ENCODE measurements at regions not wholly inside any gene's neighbourhood (a gene's known extent, or its start where the extent isn't known, plus 50 kb on each side); places are given as distances from the start of the nearest gene placed in this dataset.

- no peak for TF ChIP-seq CTCF (IDR thresholded peaks at IDR 0.05; ENCODE audit: insufficient read depth, low read length, poor library complexity, severe bottlenecking)
- no peaks in the 10 kb centered on the region for H3K27me3 ChIP-seq (ENCODE audit: control insufficient read depth, insufficient read depth, low read length)
Measured at GRCh38 chr10:131015271-131015670, 296.2 kb downstream of the TCERG1L start.

DNA sequence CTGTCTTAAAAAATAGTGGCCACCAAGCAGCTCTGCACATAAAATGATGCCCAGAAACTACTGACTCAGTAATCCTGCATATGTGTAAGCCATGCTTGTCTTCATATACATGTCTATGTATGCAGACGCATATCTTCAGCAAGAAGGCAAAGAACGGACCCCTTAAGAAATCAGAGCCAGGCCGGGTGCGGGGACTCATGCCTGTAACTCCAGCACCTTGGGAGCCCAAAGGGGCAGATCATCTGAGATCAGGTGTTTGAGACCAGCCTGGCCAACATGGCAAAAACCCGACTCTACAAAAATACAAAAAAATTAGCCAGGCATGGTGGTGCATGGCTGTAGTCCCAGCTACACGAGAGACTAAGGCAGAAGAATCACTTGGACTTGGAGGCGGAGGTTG is 295.0 kb downstream of the TCERG1L start:
- H3K4me3 ChIP-seq (ENCODE audit: low read depth, low read length): no peak overlapping the region
- no peaks in the 10 kb centered on the region for H3K36me3 ChIP-seq (ENCODE audit: control insufficient read depth, insufficient read depth, low read length)
- no peaks in the 10 kb centered on the region for H3K27me3 ChIP-seq (ENCODE audit: control insufficient read depth, insufficient read depth, low read length)
- no peak for DNase-seq (ENCODE audit: low read depth)
- TF ChIP-seq CTCF (IDR thresholded peaks at IDR 0.05; ENCODE audit: insufficient read depth, low read length, poor library complexity, severe bottlenecking): no peak

More at GRCh38 chr10:131015271-131015670, 296.2 kb downstream of the TCERG1L start:
- H3K4me3 ChIP-seq (ENCODE audit: low read depth, low read length): no peak overlapping the region
- DNase-seq (ENCODE audit: low read depth): no peak
- H3K36me3 ChIP-seq (ENCODE audit: control insufficient read depth, insufficient read depth, low read length): no peaks in the 10 kb centered on the region

DNA sequence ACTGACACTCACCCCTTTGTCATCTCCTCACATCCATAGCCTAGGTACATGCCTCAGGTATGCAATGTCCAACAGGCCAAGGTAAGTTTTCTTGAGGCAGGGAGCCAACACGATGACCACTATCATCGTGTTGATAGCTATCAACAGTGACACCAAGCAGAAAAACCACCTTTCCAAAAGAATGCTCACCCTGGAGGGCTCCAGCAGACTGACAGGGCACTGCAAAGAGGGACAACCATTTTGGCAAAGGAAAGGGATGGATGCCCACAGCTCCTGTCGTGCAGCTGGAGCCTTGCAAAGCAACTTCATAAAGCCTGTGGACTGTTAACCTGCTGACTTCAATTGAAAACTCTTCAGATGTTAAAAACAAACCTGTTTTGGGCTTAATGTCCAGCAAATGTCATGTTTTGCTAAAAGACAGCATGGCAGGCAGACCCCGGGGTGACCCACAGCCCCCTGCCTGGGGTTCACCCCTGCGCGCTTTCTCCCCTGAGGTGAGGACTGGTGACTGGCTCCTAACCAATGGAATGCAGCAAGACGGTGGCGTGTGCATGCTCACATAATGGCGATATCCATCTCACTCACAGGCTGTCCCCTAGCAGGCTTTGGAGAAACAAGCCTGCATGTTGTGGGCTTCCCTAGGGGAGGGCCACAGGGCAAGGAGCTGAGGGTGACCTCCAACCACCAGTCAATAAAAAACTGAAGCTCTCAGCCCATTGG is 293.8 kb downstream of the TCERG1L start:
- no peak for DNase-seq (ENCODE audit: low read depth)
- no peak overlapping the region for H3K4me3 ChIP-seq (ENCODE audit: low read depth, low read length)
- TF ChIP-seq CTCF (IDR thresholded peaks at IDR 0.05; ENCODE audit: insufficient read depth, low read length, poor library complexity, severe bottlenecking): no peak
- no peaks in the 10 kb centered on the region for H3K36me3 ChIP-seq (ENCODE audit: control insufficient read depth, insufficient read depth, low read length)
- no peaks in the 10 kb centered on the region for H3K27me3 ChIP-seq (ENCODE audit: control insufficient read depth, insufficient read depth, low read length)

- Histone ChIP-seq H3K27me3 (ENCODE audit: control insufficient read depth, insufficient read depth, low read length) (no peaks in the 10 kb centered on the region), H3K36me3 (ENCODE audit: control insufficient read depth, insufficient read depth, low read length) (no peaks in the 10 kb centered on the region), H3K4me3 (ENCODE audit: low read depth, low read length) (no peak overlapping the region)
- TF ChIP-seq CTCF (IDR thresholded peaks at IDR 0.05; ENCODE audit: insufficient read depth, low read length, poor library complexity, severe bottlenecking): no peak
- no peak for DNase-seq (ENCODE audit: low read depth)
Measured at GRCh38 chr10:131018886-131019500, 292.5 kb downstream of the TCERG1L start.

- TF ChIP-seq CTCF (IDR thresholded peaks at IDR 0.05; ENCODE audit: insufficient read depth, low read length, poor library complexity, severe bottlenecking): no peak
Measured at GRCh38 chr10:131019696-131020095, 291.8 kb downstream of the TCERG1L start.

More at GRCh38 chr10:131019696-131020095, 291.8 kb downstream of the TCERG1L start:
- no peak for DNase-seq (ENCODE audit: low read depth)
- Histone ChIP-seq H3K4me3 (ENCODE audit: low read depth, low read length) (no peak overlapping the region), H3K36me3 (ENCODE audit: control insufficient read depth, insufficient read depth, low read length) (no peaks in the 10 kb centered on the region), H3K27me3 (ENCODE audit: control insufficient read depth, insufficient read depth, low read length) (no peaks in the 10 kb centered on the region)
